GM12875 (cell line): ENCODE measurements at regions not wholly inside any gene's neighbourhood (a gene's known extent, or its start where the extent isn't known, plus 50 kb on each side); places are given as distances from the start of the nearest gene placed in this dataset.

Experiments
- H3K4me3 ChIP-seq: one replicate; pipeline ENCODE4 v1.5.1; 2011; ENCODE audit warnings: low read depth, low read length, control low read depth
- CTCF ChIP-seq: IDR thresholded peaks from 2 replicates; pipeline ENCODE4 v1.5.1; 2011; ENCODE audit warnings: low read depth, mild to moderate bottlenecking, control low read depth, inconsistent platforms, low read length, moderate library complexity, borderline replicate concordance; ENCODE audit not compliant: insufficient read depth

- no peak for TF ChIP-seq CTCF
- H3K4me3 ChIP-seq: no peak overlapping the region
Measured at GRCh38 chr10:4556527-4556926, 269.5 kb upstream of the AKR1E2 start.

GRCh38 chr10:4555920-4556319 lies 270.1 kb upstream of the AKR1E2 start:
- TF ChIP-seq CTCF: no peak
- H3K4me3 ChIP-seq: no peak overlapping the region

- TF ChIP-seq CTCF: no peak
Measured at GRCh38 chr10:4549139-4549653, 276.8 kb upstream of the AKR1E2 start.

GRCh38 chr10:4546931-4547330 lies 279.1 kb upstream of the AKR1E2 start:
- no peak overlapping the region for H3K4me3 ChIP-seq
- no peak for TF ChIP-seq CTCF

More at GRCh38 chr10:4549139-4549653, 276.8 kb upstream of the AKR1E2 start:
- H3K4me3 ChIP-seq: no peak overlapping the region

GRCh38 chr10:4546500-4546899 lies 279.5 kb upstream of the AKR1E2 start:
- no peak for TF ChIP-seq CTCF
- no peak overlapping the region for H3K4me3 ChIP-seq

- no peak for TF ChIP-seq CTCF
- no peak overlapping the region for H3K4me3 ChIP-seq
Measured at GRCh38 chr10:4545062-4545461, 280.9 kb upstream of the AKR1E2 start.

- no peak overlapping the region for H3K4me3 ChIP-seq
- TF ChIP-seq CTCF: no peak
Measured at GRCh38 chr10:4543938-4544533, 282.0 kb upstream of the AKR1E2 start.
